Stomach (tissue), 8 donors: ENCODE measurements at regions not wholly inside any gene's neighbourhood (a gene's known extent, or its start where the extent isn't known, plus 50 kb on each side); places are given as distances from the start of the nearest gene placed in this dataset.

Experiments used
- DNase-seq, 2 donors: peaks; one replicate each; pipeline versions ENCODE4 v3.0.0 to v3.0.0-alpha.2; 2013 to 2019
- H3K27ac ChIP-seq, 5 donors: fragments of 200-600 bp in 4 of 5; sonication (generic) in 4 of 5; one replicate each; pipeline ENCODE4 v1.5.1; 2013 to 2019; ENCODE audit warnings: mild to moderate bottlenecking in 1 of 5, moderate library complexity in 1 of 5
- H3K27me3 ChIP-seq, 3 donors: fragments of 200-600 bp; sonication (generic); one replicate each; pipeline ENCODE4 v1.5.1; 2017 to 2019; ENCODE audit warnings: mixed run types in 1 of 3
- H3K36me3 ChIP-seq, 4 donors: fragments of 200-600 bp; sonication (generic); 1 replicate in 3 of 4; 2 replicates in 1 of 4; pipeline ENCODE4 v1.5.1; 2016 to 2019
- H3K4me1 ChIP-seq, 4 donors: fragments of 200-600 bp; sonication (generic); one replicate each; pipeline ENCODE4 v1.5.1; 2016 to 2019
- H3K4me3 ChIP-seq, 4 donors: fragments of 200-600 bp; sonication (generic) in 3 of 4; one replicate each; pipeline ENCODE4 v1.5.1; 2016 to 2019; ENCODE audit warnings: mild to moderate bottlenecking in 1 of 4
- H3K9me3 ChIP-seq, 4 donors: fragments of 200-600 bp; sonication (generic); one replicate each; pipeline ENCODE4 v1.5.1; 2016 to 2019
- CTCF ChIP-seq, 7 experiments: fragments of 450-650 bp in 4 of 7; fragments of 200-600 bp in 3 of 7; sonication (generic) in 3 of 7; IDR thresholded peaks; one replicate each; pipeline ENCODE4 v1.5.1; 2016 to 2019; ENCODE audit warnings: antibody characterized with exemption in 7 of 7, control low read depth in 2 of 7, mild to moderate bottlenecking in 1 of 7
- EP300 ChIP-seq: sonication (generic); formaldehyde crosslinking; IDR thresholded peaks from one replicate; pipeline ENCODE4 v1.6.1; 2017; ENCODE audit warnings: antibody characterized with exemption
- POLR2A ChIP-seq, 4 donors: fragments of 450-650 bp; IDR thresholded peaks; one replicate each; pipeline ENCODE4 v1.6.1; 2016; ENCODE audit warnings: antibody characterized with exemption in 4 of 4, control low read depth in 2 of 4, mild to moderate bottlenecking in 1 of 4, moderate library complexity in 1 of 4
- POLR2AphosphoS5 ChIP-seq, 3 donors: sonication (generic); formaldehyde crosslinking; IDR thresholded peaks; one replicate each; pipeline ENCODE4 v1.6.1; 2016; ENCODE audit warnings: antibody characterized with exemption in 3 of 3
- WGBS, 5 donors: extraction: QIAGEN DNeasy Blood & Tissue Kit in 3 of 5; methylation state at CpG; one replicate each; pipeline versions ENCODE4 v1.1.5 to v1.1.7; 2013 to 2018; 5-methylcytosine and 5-hydroxymethylcytosine counted together
- intact Hi-C: fragments of 100-400 bp; cut with DNase I; formaldehyde crosslinking; loops from one replicate; pipeline ENCODE4 v1.15.1; 2023; ENCODE audit warnings: low total_unique reads
- donor health status: healthy with polysubstance abuse.
- donor health status: Bipolar disorder and iron deficiency.
- donor health status: healthy.

- H3K4me1 ChIP-seq: no peaks in the 10 kb centered on the region
- H3K9me3 ChIP-seq: no peaks in the 10 kb centered on the region
- peaks cover 0 to 4% (median 0%) of the 10 kb centered on the region in 3 donors for H3K27me3 ChIP-seq
- 59 to 75% (median 66%) methylated on average over 9 of the region's 9 CpGs for WGBS, 5 donors
- H3K27ac ChIP-seq: no peak overlapping the region
- no peak for DNase-seq
- intact Hi-C loops: no loop called here
- H3K4me3 ChIP-seq: no peak overlapping the region
- no peak for TF ChIP-seq POLR2A (IDR thresholded peaks at IDR 0.05)
- TF ChIP-seq CTCF (IDR thresholded peaks at IDR 0.05): no peak
- TF ChIP-seq EP300: no peak
- no peak for TF ChIP-seq POLR2AphosphoS5 (IDR thresholded peaks at IDR 0.05)
- H3K36me3 ChIP-seq: no peaks in the 10 kb centered on the region
These were observed 1149.5 kb downstream of the VRK1 start for GRCh38 chr14:97946641-97947040.

DNA sequence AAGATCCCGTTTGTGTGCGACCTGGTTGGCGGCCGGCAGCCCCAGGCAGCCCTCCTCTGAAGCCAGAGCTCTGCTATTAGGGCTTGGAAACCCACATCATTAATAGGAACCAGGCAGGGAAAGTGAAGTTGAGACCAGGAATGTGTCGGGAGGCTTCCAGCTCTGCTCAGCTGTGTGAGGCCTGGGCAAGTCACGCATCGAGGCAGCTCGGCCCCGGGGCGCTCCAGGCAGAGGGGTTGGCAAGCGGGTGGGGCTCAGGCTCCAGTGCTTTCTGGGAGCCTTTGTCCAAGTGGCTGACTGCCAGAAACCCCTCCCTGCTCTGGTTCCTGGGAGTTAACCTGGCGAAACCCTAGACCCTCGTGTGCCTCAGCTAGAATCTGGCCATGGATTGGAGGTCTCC lies 1151.7 kb downstream of the VRK1 start:
- Histone ChIP-seq H3K27ac (no peak overlapping the region), H3K4me3 (no peak overlapping the region), H3K4me1 (no peaks in the 10 kb centered on the region), H3K9me3 (no peaks in the 10 kb centered on the region), H3K36me3 (no peaks in the 10 kb centered on the region), H3K27me3 (peaks cover 0 to 4% (median 0%) of the 10 kb centered on the region in 3 donors)
- intact Hi-C loops: no loop called here
- WGBS, 5 donors: 69 to 86% (median 71%) methylated on average over 9 to 13 of the region's 13 CpGs
- TF ChIP-seq POLR2A (IDR thresholded peaks at IDR 0.05) (no peak), POLR2AphosphoS5 (IDR thresholded peaks at IDR 0.05) (no peak), EP300 (no peak), CTCF (IDR thresholded peaks at IDR 0.05) (no peak)
- DNase-seq: no peak

- TF ChIP-seq CTCF (IDR thresholded peaks at IDR 0.05) (no peak), EP300 (no peak), POLR2A (IDR thresholded peaks at IDR 0.05) (no peak), POLR2AphosphoS5 (IDR thresholded peaks at IDR 0.05) (no peak)
- intact Hi-C loops: no loop called here
- Histone ChIP-seq H3K27ac (no peak overlapping the region), H3K9me3 (peaks cover 0 to 6% (median 3%) of the 10 kb centered on the region in 4 donors), H3K4me3 (no peak overlapping the region), H3K36me3 (peaks cover 0 to 13% (median 2%) of the 10 kb centered on the region in 4 donors), H3K4me1 (no peaks in the 10 kb centered on the region), H3K27me3 (no peaks in the 10 kb centered on the region)
- DNase-seq: no peak
- WGBS, 5 donors: 70 to 85% (median 79%) methylated on average over 13 of the region's 13 CpGs
These were observed 1159.6 kb downstream of the VRK1 start for GRCh38 chr14:97956581-97957340.

- Histone ChIP-seq H3K9me3 (peaks cover 0 to 6% (median 3%) of the 10 kb centered on the region in 4 donors), H3K27ac (no peak overlapping the region), H3K27me3 (no peaks in the 10 kb centered on the region), H3K4me3 (no peak overlapping the region), H3K4me1 (no peaks in the 10 kb centered on the region), H3K36me3 (peaks cover 0 to 17% (median 2%) of the 10 kb centered on the region in 4 donors)
- 83 to 95% (median 93%) methylated on average over 4 of the region's 4 CpGs for WGBS, 5 donors
- intact Hi-C loops: no loop called here
- no peak for TF ChIP-seq EP300
- no peak for TF ChIP-seq POLR2A (IDR thresholded peaks at IDR 0.05)
- no peak for TF ChIP-seq POLR2AphosphoS5 (IDR thresholded peaks at IDR 0.05)
- no peak for TF ChIP-seq CTCF (IDR thresholded peaks at IDR 0.05)
- no peak for DNase-seq
These were observed 1162.1 kb downstream of the VRK1 start for GRCh38 chr14:97959251-97959650.
